ENCODE measurements at regions not wholly inside any gene's neighbourhood (a gene's known extent, or its start where the extent isn't known, plus 50 kb on each side); places are given as distances from the start of the nearest gene placed in this dataset.
"Not testable (repeated sequence)": the region's sequence is repeated elsewhere in the genome, so short reads cannot be mapped to it uniquely, and the experiment has no call there.

- no peak for DNase-seq (ENCODE audit: low read depth, low spot score)
Measured at GRCh38 chr12:116360579-116361413, 83.3 kb upstream of the MED13L start.

GRCh38 chr12:116361414-116362223, 84.1 kb upstream of the MED13L start:
- no peak for DNase-seq (ENCODE audit: low read depth, low spot score)

- DNase-seq (ENCODE audit: low read depth, low spot score), result no peak
Measured at GRCh38 chr12:116365114-116365513, 87.6 kb upstream of the MED13L start.

DNA sequence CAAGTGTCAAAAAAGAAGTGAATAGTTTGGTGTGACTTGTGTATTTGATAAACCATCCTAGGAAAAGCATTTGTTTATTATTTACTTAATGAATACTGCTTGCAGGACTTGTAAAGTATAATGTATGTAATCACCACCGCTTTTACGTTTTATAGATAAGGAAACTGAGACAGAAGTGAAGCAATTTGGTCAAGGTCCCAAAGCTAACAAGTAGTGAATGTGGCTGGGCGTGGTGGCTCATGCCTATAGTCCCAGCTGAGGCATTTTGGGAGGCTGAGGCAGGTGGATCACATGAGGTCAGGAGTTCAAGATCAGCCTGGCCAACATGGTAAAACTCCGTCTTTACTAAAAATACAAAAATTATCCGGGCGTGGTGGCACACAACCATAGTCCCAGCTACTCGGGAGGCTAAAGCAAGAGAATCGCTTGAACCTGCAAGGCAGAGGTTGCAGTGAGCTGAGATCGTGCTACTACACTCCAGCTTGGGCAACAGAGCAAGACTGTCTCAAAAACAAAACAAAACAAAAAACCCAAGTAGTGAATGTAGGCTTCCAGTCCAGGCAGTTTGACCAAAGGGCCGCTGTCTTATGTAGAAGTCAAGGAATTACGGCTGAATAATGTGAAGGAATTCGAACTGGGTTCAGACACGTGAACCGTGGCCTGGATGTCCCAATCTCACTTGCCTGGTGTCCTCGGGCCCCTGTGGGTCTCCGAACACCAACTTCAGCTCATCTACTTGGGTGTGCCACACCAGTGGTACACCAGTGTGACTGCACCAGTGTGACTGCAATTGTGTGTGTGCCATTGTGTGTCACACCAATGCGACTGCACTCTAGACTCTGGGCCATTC, 88.3 kb upstream of the MED13L start:
- no peak for DNase-seq (ENCODE audit: low read depth, low spot score)

DNA sequence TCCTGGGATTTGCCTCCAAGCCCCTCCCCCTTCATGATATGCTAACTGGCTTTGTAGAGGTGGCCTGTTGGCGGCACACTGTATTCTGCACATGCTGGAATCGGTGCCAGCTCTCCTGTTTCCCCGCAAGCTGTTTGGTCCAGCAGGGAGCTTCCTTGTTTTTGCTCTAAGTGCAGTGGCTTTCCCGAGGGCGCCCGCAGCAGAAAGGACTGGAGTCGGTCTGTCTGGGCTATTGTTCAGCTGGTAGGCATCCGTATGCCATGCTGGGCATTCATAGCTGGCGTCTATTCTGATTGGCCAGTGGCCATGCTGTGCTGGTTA, 88.9 kb upstream of the MED13L start:
- no peak for DNase-seq (ENCODE audit: low read depth, low spot score)

- DNase-seq (ENCODE audit: low read depth, low spot score), result no peak
Measured at GRCh38 chr12:116366824-116367223, 89.3 kb upstream of the MED13L start.

GRCh38 chr12:116368196-116369194, 91.0 kb upstream of the MED13L start:
- no peak for DNase-seq (ENCODE audit: low read depth, low spot score)

DNA sequence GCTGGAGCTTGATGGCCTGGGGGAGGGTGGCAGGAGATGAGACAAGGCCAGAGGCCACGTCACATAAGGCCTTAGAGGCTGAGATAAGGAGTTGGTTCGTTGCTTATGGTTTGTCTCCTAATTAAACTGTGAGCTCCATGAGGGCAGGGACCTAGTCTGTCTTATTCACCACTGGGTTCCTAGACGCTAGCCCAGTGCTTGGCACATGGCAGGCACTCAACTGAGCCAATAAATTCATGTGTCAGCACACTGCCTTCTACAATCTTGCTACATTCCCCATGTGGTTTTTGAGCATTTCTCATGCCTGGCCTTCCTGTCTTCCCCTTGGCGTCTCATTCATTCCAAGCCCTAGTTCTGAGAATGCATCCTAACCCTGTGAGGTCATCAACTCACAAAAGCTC, 92.5 kb upstream of the MED13L start:
- no peak for DNase-seq (ENCODE audit: low read depth, low spot score)

DNA sequence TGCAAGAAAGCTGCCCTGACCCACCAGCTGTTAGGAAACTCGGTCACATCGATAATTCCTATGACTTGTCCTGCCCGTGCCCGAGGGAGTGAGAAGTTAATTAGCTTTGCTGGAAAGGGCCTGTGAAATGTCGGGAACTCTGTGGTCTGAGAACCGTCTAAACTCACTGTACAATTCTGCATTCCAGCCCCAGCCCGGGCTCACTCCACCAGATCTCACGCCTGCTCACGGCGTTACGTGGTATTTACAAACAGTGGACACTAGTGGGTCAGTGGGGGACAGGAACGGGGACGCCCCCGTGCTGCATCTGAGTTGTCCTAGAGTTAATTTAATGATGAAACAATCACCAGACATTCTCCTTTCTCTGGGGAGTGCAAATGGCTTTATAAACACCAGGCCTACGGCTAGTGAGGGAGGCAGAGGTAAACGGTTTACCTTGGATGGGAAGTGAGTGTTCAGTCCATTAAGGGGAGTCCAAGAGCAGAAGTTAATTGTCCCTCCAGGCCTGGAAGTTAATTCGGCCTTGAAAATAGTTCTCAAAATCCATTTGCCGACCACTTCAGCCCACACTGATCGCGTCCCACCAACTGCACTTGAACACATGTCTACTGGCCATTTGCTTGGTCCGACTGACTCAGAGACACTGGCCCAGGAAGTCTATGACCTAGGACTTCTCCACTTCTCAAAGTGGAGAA, 93.5 kb upstream of the MED13L start:
- DNase-seq (ENCODE audit: low read depth, low spot score), result no peak

DNA sequence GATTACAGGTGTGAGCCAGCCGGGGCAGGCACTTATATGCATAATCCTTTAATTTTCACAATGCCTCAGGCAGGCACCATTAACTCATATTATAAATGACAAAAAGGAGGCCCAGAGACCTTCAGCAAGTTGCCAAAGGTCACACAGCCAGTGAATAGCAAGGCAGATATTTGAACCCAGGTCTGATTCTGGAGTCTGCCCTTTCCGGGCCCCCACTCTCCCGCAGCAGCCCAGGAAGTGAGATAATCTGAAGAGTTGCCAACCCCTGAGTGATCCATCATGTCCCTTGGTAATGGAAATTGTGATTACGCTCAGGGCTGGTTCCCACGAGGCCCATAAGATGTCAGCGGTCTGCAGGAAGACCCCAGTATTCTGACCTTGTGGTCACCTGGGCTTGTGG, 95.3 kb upstream of the MED13L start:
- DNase-seq (ENCODE audit: low read depth, low spot score), result no peak

DNA sequence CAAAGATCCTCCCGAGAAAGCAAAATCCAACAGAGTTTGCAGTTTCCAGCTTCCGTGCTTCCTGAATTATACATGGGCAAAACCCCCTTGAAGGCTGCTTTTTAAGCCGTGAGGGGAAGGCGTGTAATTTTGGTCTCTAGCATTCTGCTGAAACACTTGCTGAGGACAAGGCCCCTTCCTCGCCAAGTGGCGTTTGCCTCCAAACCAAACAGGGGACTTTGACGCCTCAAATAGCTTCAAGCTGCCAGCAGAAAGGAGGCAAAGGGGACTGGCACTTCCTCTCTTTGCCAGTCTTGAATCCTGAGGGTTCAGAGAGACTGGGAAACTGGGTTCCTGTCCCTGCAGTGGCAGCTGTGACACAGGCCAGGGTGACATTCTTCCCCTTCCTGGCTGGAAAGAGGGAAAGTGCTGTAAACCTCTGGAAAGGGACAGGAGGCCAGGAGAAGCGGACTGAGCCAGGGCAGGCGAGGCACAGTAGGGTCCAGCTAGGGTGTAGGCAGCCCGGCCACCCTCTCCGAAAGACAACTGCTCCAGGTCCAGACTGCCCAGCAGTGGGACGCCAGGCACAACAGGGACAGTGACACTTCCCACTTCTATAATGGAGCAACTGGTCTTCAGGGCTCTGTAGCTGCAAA, 96.2 kb upstream of the MED13L start:
- DNase-seq (ENCODE audit: low read depth, low spot score), result no peak

- no peak for DNase-seq (ENCODE audit: low read depth, low spot score)
Measured at GRCh38 chr12:116374207-116374606, 96.7 kb upstream of the MED13L start.

GRCh38 chr12:116375278-116375842, 97.9 kb upstream of the MED13L start:
- DNase-seq (ENCODE audit: low read depth, low spot score), result no peak

DNA sequence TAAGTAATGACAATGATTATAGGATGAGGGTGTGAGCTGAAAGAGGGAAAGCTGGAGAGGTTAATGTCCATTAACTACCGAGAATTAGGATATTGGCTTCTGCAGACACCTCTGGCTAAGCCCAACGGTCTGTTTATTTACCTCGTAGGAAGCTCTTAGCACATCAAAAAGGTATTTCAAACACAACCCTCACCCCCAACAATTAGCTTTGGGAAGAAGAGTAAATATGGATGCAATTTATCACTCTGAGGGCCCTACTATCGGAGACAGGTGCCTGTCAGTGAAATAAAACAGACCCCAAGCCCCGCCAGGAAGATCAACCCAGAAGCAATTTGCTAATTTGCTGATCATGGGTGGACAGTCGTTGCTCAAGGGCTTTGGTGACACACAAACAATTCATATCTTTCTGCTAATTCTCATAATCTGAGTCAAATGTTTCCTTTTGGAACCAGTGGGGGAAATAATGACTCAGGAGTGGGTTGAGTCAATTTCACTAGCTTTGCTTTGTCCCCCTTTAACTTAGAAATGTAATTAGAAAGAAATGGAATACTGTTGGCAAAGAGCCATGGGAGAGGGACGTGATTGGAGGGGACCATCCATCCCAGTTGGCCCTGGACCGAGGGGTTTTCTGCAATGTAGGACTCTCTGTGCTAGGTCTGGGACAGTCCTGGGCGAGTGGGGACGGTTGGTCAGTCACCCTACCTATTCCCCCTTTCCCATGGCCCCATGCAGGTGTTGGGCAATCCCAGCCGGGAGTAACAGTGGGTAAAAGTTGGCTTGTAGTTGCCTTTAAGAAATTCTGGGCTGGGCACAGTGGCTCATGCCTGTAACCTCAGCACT, 99.1 kb upstream of the MED13L start:
- no peak for DNase-seq (ENCODE audit: low read depth, low spot score)

DNA sequence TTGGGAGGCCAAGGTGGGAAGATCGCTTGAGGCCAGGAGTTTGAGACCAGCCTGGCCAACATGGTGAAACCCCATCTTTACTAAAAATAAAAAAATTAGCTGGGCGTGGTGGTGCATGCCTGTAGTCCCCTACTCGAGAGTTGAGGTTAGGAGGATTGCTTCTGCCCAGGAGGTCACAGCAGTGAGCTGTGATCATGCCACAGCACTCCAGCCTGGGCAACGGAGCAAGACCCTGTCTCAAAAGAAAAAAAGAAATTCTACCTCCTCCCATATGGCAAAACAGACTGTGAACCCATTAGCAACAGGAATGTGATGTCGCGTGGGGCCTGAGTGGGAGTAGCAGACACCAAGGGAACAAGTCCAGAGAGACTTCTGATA, 99.7 kb upstream of the MED13L start:
- DNase-seq (ENCODE audit: low read depth, low spot score), result not testable (repeated sequence)

DNA sequence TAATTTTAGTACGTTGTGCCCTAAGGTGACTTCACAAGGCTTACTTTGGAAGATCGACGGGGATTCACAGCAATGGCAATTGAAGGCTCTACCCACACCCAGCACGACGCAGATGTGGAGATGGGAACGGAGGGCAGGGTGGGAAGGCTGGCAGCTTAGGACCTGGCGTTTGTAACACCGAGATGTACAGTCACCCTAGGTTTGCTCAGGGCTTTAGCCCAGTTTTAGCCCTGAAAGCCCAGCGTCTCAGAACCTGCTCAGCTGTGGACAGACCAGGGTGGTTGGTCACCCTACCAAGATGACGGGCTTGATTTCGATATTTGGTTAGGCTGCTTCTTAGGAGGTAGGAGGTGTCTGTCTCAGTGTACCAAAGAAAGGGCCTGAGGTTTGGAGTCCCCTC, 100.5 kb upstream of the MED13L start:
- DNase-seq (ENCODE audit: low read depth, low spot score), result no peak

DNA sequence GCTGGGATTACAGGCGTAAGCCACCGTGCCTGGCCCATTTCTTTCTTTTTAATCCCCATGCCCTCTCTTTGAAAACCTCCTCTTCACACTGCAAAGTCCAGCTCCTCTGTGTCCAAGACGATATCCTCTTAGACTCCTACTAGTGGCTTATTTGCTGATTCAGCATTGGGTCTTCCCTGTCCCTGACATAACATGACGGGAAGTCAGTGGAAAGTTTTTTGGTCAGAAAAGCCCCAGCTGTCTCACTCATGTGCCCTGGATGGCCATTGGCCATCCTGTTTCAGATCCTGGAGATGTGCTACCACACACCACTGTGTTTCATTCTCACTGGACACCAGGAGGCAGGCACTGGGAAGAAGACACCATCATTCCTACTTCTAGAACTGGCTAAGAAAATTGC, 102.6 kb upstream of the MED13L start:
- no peak for DNase-seq (ENCODE audit: low read depth, low spot score)

DNA sequence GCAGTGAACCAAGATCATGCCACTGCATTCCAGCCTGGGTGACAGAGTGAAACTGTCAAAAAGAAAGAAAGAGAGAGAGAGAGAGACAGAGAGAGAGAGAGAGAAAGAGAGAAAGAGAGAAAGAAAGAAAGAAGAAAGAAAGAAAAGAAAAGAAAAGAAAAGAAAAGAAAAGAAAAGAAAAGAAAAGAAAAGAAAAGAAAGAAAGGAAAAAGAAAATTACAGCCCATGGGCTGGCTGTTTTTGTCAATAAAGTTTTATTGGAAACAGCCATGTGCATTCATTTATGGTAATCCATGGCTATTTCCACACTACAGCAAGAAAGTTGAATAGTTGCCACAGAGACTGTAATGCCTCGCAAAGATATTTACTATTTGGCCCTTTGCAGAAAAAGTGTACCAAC, 103.2 kb upstream of the MED13L start:
- not testable (repeated sequence) for DNase-seq (ENCODE audit: low read depth, low spot score)
